Thyroid gland (tissue), 4 donors: ENCODE measurements at regions not wholly inside any gene's neighbourhood (a gene's known extent, or its start where the extent isn't known, plus 50 kb on each side); places are given as distances from the start of the nearest gene placed in this dataset.

ENCODE experiments used
- POLR2A ChIP-seq, 2 donors: fragments of 450-650 bp; IDR thresholded peaks; one replicate each; pipeline ENCODE4 v1.6.1; 2017; ENCODE audit warnings: antibody characterized with exemption in 2 of 2, mild to moderate bottlenecking in 2 of 2, moderate library complexity in 1 of 2
- TF ChIP-seq, protein P1 (sequence below), 6 experiments: fragments of 200-600 bp in 3 of 6; fragments of 450-650 bp in 3 of 6; sonication (generic) in 3 of 6; IDR thresholded peaks; one replicate each; pipeline ENCODE4 v1.5.1; 2016 to 2019; ENCODE audit warnings: antibody characterized with exemption in 6 of 6, mild to moderate bottlenecking in 2 of 6, inconsistent platforms in 1 of 6, moderate library complexity in 1 of 6

GRCh38 chr2:122705746-122706145, 950.3 kb downstream of the TSN start:
- TF ChIP-seq, protein P1, sequence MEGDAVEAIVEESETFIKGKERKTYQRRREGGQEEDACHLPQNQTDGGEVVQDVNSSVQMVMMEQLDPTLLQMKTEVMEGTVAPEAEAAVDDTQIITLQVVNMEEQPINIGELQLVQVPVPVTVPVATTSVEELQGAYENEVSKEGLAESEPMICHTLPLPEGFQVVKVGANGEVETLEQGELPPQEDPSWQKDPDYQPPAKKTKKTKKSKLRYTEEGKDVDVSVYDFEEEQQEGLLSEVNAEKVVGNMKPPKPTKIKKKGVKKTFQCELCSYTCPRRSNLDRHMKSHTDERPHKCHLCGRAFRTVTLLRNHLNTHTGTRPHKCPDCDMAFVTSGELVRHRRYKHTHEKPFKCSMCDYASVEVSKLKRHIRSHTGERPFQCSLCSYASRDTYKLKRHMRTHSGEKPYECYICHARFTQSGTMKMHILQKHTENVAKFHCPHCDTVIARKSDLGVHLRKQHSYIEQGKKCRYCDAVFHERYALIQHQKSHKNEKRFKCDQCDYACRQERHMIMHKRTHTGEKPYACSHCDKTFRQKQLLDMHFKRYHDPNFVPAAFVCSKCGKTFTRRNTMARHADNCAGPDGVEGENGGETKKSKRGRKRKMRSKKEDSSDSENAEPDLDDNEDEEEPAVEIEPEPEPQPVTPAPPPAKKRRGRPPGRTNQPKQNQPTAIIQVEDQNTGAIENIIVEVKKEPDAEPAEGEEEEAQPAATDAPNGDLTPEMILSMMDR (IDR thresholded peaks at IDR 0.05) = no peak
- TF ChIP-seq POLR2A (IDR thresholded peaks at IDR 0.05) = no peak
